ENCODE measurements at regions not wholly inside any gene's neighbourhood (a gene's known extent, or its start where the extent isn't known, plus 50 kb on each side); places are given as distances from the start of the nearest gene placed in this dataset.
A peak's percentile ranks its signal among the peaks of the same experiment; 100 is the strongest.

DNA sequence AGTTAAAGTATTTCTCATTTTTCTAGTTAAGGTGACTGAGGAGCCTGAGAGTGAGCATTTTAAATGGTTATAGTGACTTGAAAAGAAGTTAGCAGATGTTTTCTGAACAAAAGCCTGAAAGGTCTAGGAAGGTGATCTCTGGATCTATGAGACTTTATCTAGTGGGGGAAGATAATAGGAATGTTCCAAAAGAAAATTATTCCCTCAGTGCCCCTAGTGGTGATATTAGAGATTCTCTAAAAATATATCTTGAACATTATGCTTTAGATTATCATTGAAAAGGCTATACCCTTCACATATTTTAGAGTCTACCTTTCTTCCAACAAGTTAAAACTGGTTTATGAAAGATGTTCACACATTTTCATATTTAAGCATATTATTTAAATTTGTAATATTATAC is 69.0 kb upstream of the SPANXN1 start:
- no peak overlapping the region for H3K27ac Mint-ChIP-seq (ENCODE audit: unreplicated experiment)
- Histone ChIP-seq H3K9me3 (ENCODE audit: insufficient read depth, low read depth, low read length) (no peaks in the 10 kb centered on the region), H4K20me1 (ENCODE audit: insufficient read depth, low read length) (no peaks in the 10 kb centered on the region), H2AFZ (ENCODE audit: low read depth, low read length) (no peak overlapping the region), H3K27ac (ENCODE audit: low read depth, low read length) (no peak overlapping the region), H3K4me3 (ENCODE audit: insufficient read depth, low read depth, low read length) (no peak overlapping the region), H3K9ac (ENCODE audit: low read length) (no peak overlapping the region), H3K36me3 (ENCODE audit: insufficient read depth, low read length) (no peaks in the 10 kb centered on the region), H3K4me2 (ENCODE audit: low read length) (no peak overlapping the region), H3K4me1 (ENCODE audit: insufficient read depth, low read length) (no peaks in the 10 kb centered on the region), H3K27me3 (ENCODE audit: insufficient read depth, low read length) (no peaks in the 10 kb centered on the region), H3K79me2 (ENCODE audit: insufficient read depth, low read length) (no peaks in the 10 kb centered on the region)
- no peak overlapping the region for H3K4me3 Mint-ChIP-seq (ENCODE audit: unreplicated experiment)
- TF ChIP-seq, protein P1, sequence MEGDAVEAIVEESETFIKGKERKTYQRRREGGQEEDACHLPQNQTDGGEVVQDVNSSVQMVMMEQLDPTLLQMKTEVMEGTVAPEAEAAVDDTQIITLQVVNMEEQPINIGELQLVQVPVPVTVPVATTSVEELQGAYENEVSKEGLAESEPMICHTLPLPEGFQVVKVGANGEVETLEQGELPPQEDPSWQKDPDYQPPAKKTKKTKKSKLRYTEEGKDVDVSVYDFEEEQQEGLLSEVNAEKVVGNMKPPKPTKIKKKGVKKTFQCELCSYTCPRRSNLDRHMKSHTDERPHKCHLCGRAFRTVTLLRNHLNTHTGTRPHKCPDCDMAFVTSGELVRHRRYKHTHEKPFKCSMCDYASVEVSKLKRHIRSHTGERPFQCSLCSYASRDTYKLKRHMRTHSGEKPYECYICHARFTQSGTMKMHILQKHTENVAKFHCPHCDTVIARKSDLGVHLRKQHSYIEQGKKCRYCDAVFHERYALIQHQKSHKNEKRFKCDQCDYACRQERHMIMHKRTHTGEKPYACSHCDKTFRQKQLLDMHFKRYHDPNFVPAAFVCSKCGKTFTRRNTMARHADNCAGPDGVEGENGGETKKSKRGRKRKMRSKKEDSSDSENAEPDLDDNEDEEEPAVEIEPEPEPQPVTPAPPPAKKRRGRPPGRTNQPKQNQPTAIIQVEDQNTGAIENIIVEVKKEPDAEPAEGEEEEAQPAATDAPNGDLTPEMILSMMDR (IDR thresholded peaks at IDR 0.05; ENCODE audit: insufficient read depth, low read depth, low read length): peak; percentile 3
- no peak for TF ChIP-seq EZH2 (IDR thresholded peaks at IDR 0.05; ENCODE audit: insufficient read depth, low read length)
- H3K27me3 Mint-ChIP-seq (ENCODE audit: low read depth, unreplicated experiment): no peaks in the 10 kb centered on the region
- no peaks in the 10 kb centered on the region for H3K36me3 Mint-ChIP-seq (ENCODE audit: low read depth, unreplicated experiment)
- FAIRE-seq (peak; percentile 73), DNase-seq (ENCODE audit: low read depth) (no peak)
- H3K9me3 Mint-ChIP-seq (ENCODE audit: unreplicated experiment): peaks cover 2% of the 10 kb centered on the region
- H3K4me1 Mint-ChIP-seq (ENCODE audit: low read depth, unreplicated experiment): no peaks in the 10 kb centered on the region

DNA sequence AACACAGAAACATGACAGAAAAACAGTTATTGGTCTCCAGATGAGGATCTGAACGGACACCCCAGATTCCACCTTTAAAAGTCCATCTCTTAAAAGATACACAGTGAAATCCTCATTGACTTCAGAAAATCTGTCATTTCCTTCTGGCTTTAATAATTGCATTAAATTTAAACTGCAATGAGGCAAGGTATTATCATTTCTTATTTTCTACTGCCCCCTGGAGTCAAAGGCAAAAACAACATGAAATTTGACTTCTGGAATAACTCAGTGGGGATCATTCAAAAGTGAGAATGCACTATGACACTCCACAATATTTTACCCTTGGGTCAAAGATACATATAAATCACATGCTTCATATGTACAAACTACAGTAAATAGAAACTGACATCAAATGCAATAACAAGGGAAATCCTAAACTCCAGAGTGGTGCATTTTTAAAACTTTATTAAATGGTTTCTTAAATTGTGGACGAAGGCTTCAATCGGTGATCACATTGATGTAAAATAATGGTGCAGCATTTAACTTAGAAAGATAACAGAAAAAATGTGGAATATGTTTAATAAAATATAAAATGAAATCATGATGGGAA is 56.4 kb upstream of the SPANXN1 start:
- H3K4me1 ChIP-seq (ENCODE audit: insufficient read depth, low read length): no peaks in the 10 kb centered on the region
- H3K79me2 ChIP-seq (ENCODE audit: insufficient read depth, low read length): no peaks in the 10 kb centered on the region
- H3K4me3 ChIP-seq (ENCODE audit: insufficient read depth, low read depth, low read length): no peak overlapping the region
- H4K20me1 ChIP-seq (ENCODE audit: insufficient read depth, low read length): no peaks in the 10 kb centered on the region
- H3K9me3 ChIP-seq (ENCODE audit: insufficient read depth, low read depth, low read length): no peaks in the 10 kb centered on the region
- Mint-ChIP-seq H3K4me3 (ENCODE audit: unreplicated experiment) (no peak overlapping the region), H3K9me3 (ENCODE audit: unreplicated experiment) (no peaks in the 10 kb centered on the region), H3K4me1 (ENCODE audit: low read depth, unreplicated experiment) (no peaks in the 10 kb centered on the region), H3K36me3 (ENCODE audit: low read depth, unreplicated experiment) (no peaks in the 10 kb centered on the region), H3K27me3 (ENCODE audit: low read depth, unreplicated experiment) (no peaks in the 10 kb centered on the region), H3K27ac (ENCODE audit: unreplicated experiment) (no peak overlapping the region)
- no peaks in the 10 kb centered on the region for H3K27me3 ChIP-seq (ENCODE audit: insufficient read depth, low read length)
- no peak overlapping the region for H3K27ac ChIP-seq (ENCODE audit: low read depth, low read length)
- DNase-seq (ENCODE audit: low read depth) (no peak), FAIRE-seq (peak; percentile 99)
- no peak for TF ChIP-seq EZH2 (IDR thresholded peaks at IDR 0.05; ENCODE audit: insufficient read depth, low read length)
- TF ChIP-seq, protein P1 (IDR thresholded peaks at IDR 0.05; ENCODE audit: insufficient read depth, low read depth, low read length): peak; percentile 29
- no peak overlapping the region for H3K4me2 ChIP-seq (ENCODE audit: low read length)
- no peak overlapping the region for H2AFZ ChIP-seq (ENCODE audit: low read depth, low read length)
- H3K36me3 ChIP-seq (ENCODE audit: insufficient read depth, low read length): no peaks in the 10 kb centered on the region
- H3K9ac ChIP-seq (ENCODE audit: low read length): no peak overlapping the region

Measured in astrocyte (in vitro differentiated cells and primary cell).